ENCODE measurements at regions not wholly inside any gene's neighbourhood (a gene's known extent, or its start where the extent isn't known, plus 50 kb on each side); places are given as distances from the start of the nearest gene placed in this dataset.

DNA sequence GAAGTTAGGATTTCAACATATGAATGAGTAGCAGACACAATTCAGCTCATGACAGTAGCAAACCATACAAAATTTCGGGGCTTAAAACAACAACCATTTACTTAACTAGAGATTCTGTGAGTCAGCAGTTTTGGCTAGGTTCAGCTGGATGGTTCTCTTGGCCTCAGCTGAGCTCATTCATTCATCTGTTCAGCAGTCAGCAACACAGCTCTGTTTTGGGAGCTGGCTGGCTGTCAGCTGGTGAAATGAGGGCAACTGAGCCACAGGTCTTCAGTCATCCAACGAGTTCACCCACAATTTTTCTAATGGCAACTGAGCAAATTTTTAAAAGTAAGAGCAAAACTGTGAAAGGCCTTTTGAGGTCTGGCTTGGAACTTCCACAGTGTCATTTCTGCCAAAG lies 2005.1 kb upstream of the AGA start:
- Mint-ChIP-seq H3K27me3 (ENCODE audit: insufficient read depth, unreplicated experiment) (no peaks in the 10 kb centered on the region), H3K4me3 (ENCODE audit: unreplicated experiment) (no peak overlapping the region), H3K27ac (ENCODE audit: unreplicated experiment) (no peak overlapping the region), H3K4me1 (ENCODE audit: low read depth, unreplicated experiment) (no peaks in the 10 kb centered on the region), H3K9me3 (ENCODE audit: unreplicated experiment) (no peaks in the 10 kb centered on the region), H3K36me3 (ENCODE audit: insufficient read depth, unreplicated experiment) (no peaks in the 10 kb centered on the region)
- ChIA-PET POLR2A (no interaction called here), CTCF (no interaction called here)
- H3K27me3 ChIP-seq (replicated peaks; ENCODE audit: control insufficient read depth, insufficient read depth, low read length) = no peaks in the 10 kb centered on the region
- H3K4me3 ChIP-seq (ENCODE audit: low read depth, low read length) = no peak overlapping the region
- DNase-seq = no peak
- H3K4me1 ChIP-seq = no peaks in the 10 kb centered on the region
- no peaks in the 10 kb centered on the region for H3K36me3 ChIP-seq (ENCODE audit: control insufficient read depth, insufficient read depth, low read length)
- TF ChIP-seq, protein P1, sequence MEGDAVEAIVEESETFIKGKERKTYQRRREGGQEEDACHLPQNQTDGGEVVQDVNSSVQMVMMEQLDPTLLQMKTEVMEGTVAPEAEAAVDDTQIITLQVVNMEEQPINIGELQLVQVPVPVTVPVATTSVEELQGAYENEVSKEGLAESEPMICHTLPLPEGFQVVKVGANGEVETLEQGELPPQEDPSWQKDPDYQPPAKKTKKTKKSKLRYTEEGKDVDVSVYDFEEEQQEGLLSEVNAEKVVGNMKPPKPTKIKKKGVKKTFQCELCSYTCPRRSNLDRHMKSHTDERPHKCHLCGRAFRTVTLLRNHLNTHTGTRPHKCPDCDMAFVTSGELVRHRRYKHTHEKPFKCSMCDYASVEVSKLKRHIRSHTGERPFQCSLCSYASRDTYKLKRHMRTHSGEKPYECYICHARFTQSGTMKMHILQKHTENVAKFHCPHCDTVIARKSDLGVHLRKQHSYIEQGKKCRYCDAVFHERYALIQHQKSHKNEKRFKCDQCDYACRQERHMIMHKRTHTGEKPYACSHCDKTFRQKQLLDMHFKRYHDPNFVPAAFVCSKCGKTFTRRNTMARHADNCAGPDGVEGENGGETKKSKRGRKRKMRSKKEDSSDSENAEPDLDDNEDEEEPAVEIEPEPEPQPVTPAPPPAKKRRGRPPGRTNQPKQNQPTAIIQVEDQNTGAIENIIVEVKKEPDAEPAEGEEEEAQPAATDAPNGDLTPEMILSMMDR (IDR thresholded peaks at IDR 0.05; ENCODE audit: insufficient read depth in 1 of 2, low read depth in 1 of 2, low read length in 1 of 2, severe bottlenecking in 1 of 2, unreplicated experiment in 1 of 2) = no peak
- no TSS peak for BruUV-seq (replicated peaks)
- intact Hi-C loops (cut with micrococcal nuclease; ENCODE audit: unreplicated experiment) = no loop called here
- no peaks in the 10 kb centered on the region for H3K9me3 ChIP-seq

DNA sequence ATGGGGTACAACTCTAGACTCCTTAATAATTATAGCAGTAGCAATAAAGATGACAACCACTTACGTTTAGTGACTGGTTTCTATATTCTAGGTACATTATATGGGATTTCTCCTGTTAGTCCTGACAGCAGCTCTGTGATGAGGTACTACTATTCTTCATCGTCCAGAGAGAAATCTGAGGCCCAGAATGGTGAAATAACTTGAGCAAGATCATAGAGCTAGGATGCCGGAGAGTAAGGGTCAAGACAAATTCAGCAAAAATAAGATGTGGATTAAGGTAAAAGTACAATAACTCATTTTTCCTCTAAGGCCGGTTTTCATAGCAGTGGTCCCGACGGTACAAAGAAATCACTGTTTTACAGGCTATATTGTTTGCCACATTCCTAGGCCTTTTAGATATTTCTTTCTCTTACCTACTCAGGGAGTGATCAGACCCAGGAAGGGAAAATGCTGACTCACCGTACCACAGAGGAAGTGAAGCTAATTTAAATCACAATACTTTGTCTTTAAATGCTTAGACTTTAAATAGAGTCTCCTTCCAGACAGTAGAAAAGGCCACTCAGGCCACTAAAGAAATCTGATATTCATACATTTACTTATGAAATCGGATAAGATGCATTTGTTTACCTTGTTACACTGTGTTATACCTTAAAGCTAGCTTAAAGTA lies 2023.0 kb upstream of the AGA start:
- H3K27me3 ChIP-seq (replicated peaks; ENCODE audit: control insufficient read depth, insufficient read depth, low read length) = no peaks in the 10 kb centered on the region
- Mint-ChIP-seq H3K4me3 (ENCODE audit: unreplicated experiment) (no peak overlapping the region), H3K27me3 (ENCODE audit: insufficient read depth, unreplicated experiment) (no peaks in the 10 kb centered on the region), H3K4me1 (ENCODE audit: low read depth, unreplicated experiment) (no peaks in the 10 kb centered on the region), H3K27ac (ENCODE audit: unreplicated experiment) (no peak overlapping the region), H3K9me3 (ENCODE audit: unreplicated experiment) (no peaks in the 10 kb centered on the region), H3K36me3 (ENCODE audit: insufficient read depth, unreplicated experiment) (no peaks in the 10 kb centered on the region)
- H3K4me1 ChIP-seq = no peaks in the 10 kb centered on the region
- no peaks in the 10 kb centered on the region for H3K9me3 ChIP-seq
- intact Hi-C loops (cut with micrococcal nuclease; ENCODE audit: unreplicated experiment) = no loop called here
- TF ChIP-seq, protein P1 (IDR thresholded peaks at IDR 0.05; ENCODE audit: insufficient read depth in 1 of 2, low read depth in 1 of 2, low read length in 1 of 2, severe bottlenecking in 1 of 2, unreplicated experiment in 1 of 2) = no peak
- no peak overlapping the region for H3K4me3 ChIP-seq (ENCODE audit: low read depth, low read length)
- ChIA-PET CTCF (no interaction called here), POLR2A (no interaction called here)
- no peak for DNase-seq
- no TSS peak for BruUV-seq (replicated peaks)
- H3K36me3 ChIP-seq (ENCODE audit: control insufficient read depth, insufficient read depth, low read length) = no peaks in the 10 kb centered on the region

DNA sequence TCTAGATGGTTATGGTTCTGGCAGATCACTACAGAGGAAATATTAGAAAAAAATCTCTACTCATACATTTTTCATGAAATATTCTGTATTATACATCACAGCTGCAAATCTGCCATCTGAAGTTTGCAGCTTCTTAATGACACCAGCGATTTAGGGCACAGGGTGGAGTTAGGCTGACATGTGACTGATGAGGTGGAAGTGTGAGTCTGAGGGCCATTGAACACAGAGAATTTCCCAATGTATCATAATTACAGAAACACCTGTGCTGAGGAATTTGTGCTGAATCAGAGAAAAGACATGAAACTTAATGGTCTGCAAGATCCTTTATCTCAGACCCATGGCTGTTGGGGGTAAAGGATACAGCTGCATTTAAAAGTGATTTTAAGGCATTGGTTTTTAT lies 2025.6 kb upstream of the AGA start:
- ChIA-PET CTCF (no interaction called here), POLR2A (no interaction called here)
- Histone ChIP-seq H3K27me3 (replicated peaks; ENCODE audit: control insufficient read depth, insufficient read depth, low read length) (no peaks in the 10 kb centered on the region), H3K4me1 (no peaks in the 10 kb centered on the region), H3K9me3 (no peaks in the 10 kb centered on the region), H3K36me3 (ENCODE audit: control insufficient read depth, insufficient read depth, low read length) (no peaks in the 10 kb centered on the region), H3K4me3 (ENCODE audit: low read depth, low read length) (no peak overlapping the region)
- Mint-ChIP-seq H3K4me1 (ENCODE audit: low read depth, unreplicated experiment) (no peaks in the 10 kb centered on the region), H3K4me3 (ENCODE audit: unreplicated experiment) (no peak overlapping the region), H3K9me3 (ENCODE audit: unreplicated experiment) (no peaks in the 10 kb centered on the region), H3K36me3 (ENCODE audit: insufficient read depth, unreplicated experiment) (no peaks in the 10 kb centered on the region), H3K27ac (ENCODE audit: unreplicated experiment) (no peak overlapping the region), H3K27me3 (ENCODE audit: insufficient read depth, unreplicated experiment) (no peaks in the 10 kb centered on the region)
- TF ChIP-seq, protein P1 (IDR thresholded peaks at IDR 0.05; ENCODE audit: insufficient read depth in 1 of 2, low read depth in 1 of 2, low read length in 1 of 2, severe bottlenecking in 1 of 2, unreplicated experiment in 1 of 2) = no peak
- no peak for DNase-seq
- intact Hi-C loops (cut with micrococcal nuclease; ENCODE audit: unreplicated experiment) = no loop called here
- BruUV-seq (replicated peaks) = no TSS peak

All from Caco-2 (cell line).